Gastroesophageal sphincter (tissue), 4 donors: ENCODE measurements at regions not wholly inside any gene's neighbourhood (a gene's known extent, or its start where the extent isn't known, plus 50 kb on each side); places are given as distances from the start of the nearest gene placed in this dataset.

Experiments
- ATAC-seq: fragments of 150-250 bp; one replicate; pipeline ENCODE4 v1.9.1; 2016; ENCODE audit warnings: mild to moderate bottlenecking, moderate library complexity
- H3K27ac ChIP-seq, 4 donors: fragments of 200-600 bp; sonication (generic) in 3 of 4; 1 replicate in 3 of 4; 2 replicates in 1 of 4; pipeline ENCODE4 v1.5.1; 2016 to 2019
- H3K27me3 ChIP-seq: fragments of 200-600 bp; sonication (generic); one replicate; pipeline ENCODE4 v1.5.1; 2019
- H3K36me3 ChIP-seq, 2 donors: fragments of 200-600 bp; sonication (generic); one replicate each; pipeline ENCODE4 v1.5.1; 2019; ENCODE audit warnings: control low read depth in 1 of 2
- H3K4me1 ChIP-seq, 3 donors: fragments of 200-600 bp; sonication (generic); 1 replicate in 2 of 3; 2 replicates in 1 of 3; pipeline ENCODE4 v1.5.1; 2016 to 2019; ENCODE audit warnings: control low read depth in 2 of 3
- H3K4me3 ChIP-seq, 2 donors: fragments of 200-600 bp; sonication (generic); one replicate each; pipeline ENCODE4 v1.5.1; 2019; ENCODE audit warnings: mild to moderate bottlenecking in 1 of 2, moderate library complexity in 1 of 2
- H3K9me3 ChIP-seq, 3 donors: fragments of 200-600 bp; sonication (generic); one replicate each; pipeline ENCODE4 v1.5.1; 2017 to 2019; ENCODE audit warnings: control low read depth in 2 of 3
- CTCF ChIP-seq, 4 experiments: fragments of 200-600 bp in 2 of 4; fragments of 450-650 bp in 2 of 4; sonication (generic) in 1 of 4; IDR thresholded peaks; one replicate each; pipeline ENCODE4 v1.5.1; 2017 to 2019; ENCODE audit warnings: antibody characterized with exemption in 4 of 4, mild to moderate bottlenecking in 2 of 4, moderate library complexity in 2 of 4
- EP300 ChIP-seq: sonication (generic); formaldehyde crosslinking; IDR thresholded peaks from one replicate; pipeline ENCODE4 v1.6.1; 2017; ENCODE audit warnings: antibody characterized with exemption, mild to moderate bottlenecking
- POLR2A ChIP-seq, 2 donors: fragments of 450-650 bp; IDR thresholded peaks; one replicate each; pipeline ENCODE4 v1.6.1; 2017; ENCODE audit warnings: antibody characterized with exemption in 2 of 2, mild to moderate bottlenecking in 2 of 2, moderate library complexity in 1 of 2
- POLR2AphosphoS5 ChIP-seq: sonication (generic); formaldehyde crosslinking; IDR thresholded peaks from one replicate; pipeline ENCODE4 v1.6.1; 2017; ENCODE audit warnings: antibody characterized with exemption
- WGBS, 2 donors: methylation state at CpG; one replicate each; pipeline ENCODE4 v1.1.5; 2018; ENCODE audit warnings: low coverage in 1 of 2; 5-methylcytosine and 5-hydroxymethylcytosine counted together

GRCh38 chr7:16298221-16298620, 123.1 kb downstream of the CRPPA start:
- H3K27me3 ChIP-seq, result no peaks in the 10 kb centered on the region
- ATAC-seq, result no peak
- H3K36me3 ChIP-seq, result no peaks in the 10 kb centered on the region
- TF ChIP-seq CTCF (IDR thresholded peaks at IDR 0.05) (no peak), EP300 (no peak), POLR2A (IDR thresholded peaks at IDR 0.05) (no peak), POLR2AphosphoS5 (no peak)
- H3K4me1 ChIP-seq, result no peaks in the 10 kb centered on the region
- H3K27ac ChIP-seq, result no peak overlapping the region
- no peak overlapping the region for H3K4me3 ChIP-seq
- H3K9me3 ChIP-seq, result no peaks in the 10 kb centered on the region

GRCh38 chr7:16295558-16295957, 125.8 kb downstream of the CRPPA start:
- Histone ChIP-seq H3K4me3 (no peak overlapping the region), H3K27me3 (no peaks in the 10 kb centered on the region), H3K4me1 (no peaks in the 10 kb centered on the region), H3K36me3 (no peaks in the 10 kb centered on the region), H3K27ac (no peak overlapping the region), H3K9me3 (no peaks in the 10 kb centered on the region)
- ATAC-seq, result no peak
- TF ChIP-seq POLR2AphosphoS5 (no peak), EP300 (no peak), POLR2A (IDR thresholded peaks at IDR 0.05) (no peak), CTCF (IDR thresholded peaks at IDR 0.05) (no peak)
- WGBS, 2 donors, result 24 to 50% methylated on average over 2 of the region's 2 CpGs

DNA sequence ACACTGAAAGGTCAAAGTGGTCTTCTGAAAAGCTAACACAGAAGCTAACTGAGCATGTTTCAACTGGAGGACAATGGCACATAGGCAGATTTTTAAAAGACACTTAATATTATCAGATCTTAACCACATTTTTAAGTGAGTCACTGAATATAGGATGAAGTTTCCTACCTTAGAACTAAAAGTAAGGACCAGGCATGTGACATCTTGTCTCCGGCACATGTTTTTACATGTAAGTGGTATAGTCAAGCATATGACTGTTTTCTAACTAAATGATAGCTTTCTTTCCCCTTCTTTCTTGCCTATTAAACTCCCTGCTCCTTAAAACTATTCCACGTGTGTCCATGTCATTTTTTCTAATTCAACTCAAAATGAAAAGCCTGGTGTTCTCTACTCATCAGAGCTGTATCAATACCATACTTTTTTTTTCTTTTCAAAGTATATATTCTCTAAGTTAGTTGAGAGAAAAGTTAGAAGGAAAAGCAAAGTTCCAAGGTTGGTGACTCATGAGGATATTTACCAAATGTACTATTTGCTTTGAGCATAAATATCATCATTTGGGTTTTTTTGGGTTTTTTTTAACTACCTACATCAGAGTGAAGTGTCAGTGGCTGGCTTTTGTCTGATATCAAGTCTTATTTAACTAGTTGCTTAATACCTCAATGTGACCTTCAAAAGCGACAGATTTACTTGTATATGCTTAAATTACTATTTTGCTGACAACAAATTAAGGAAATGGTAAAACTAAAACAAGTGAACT, 127.5 kb downstream of the CRPPA start:
- Histone ChIP-seq H3K27me3 (no peaks in the 10 kb centered on the region), H3K9me3 (no peaks in the 10 kb centered on the region), H3K36me3 (no peaks in the 10 kb centered on the region), H3K4me3 (no peak overlapping the region), H3K4me1 (no peaks in the 10 kb centered on the region), H3K27ac (no peak overlapping the region)
- 91 to 93% methylated on average over 3 of the region's 3 CpGs for WGBS, 2 donors
- TF ChIP-seq EP300, result no peak
- no peak for TF ChIP-seq CTCF (IDR thresholded peaks at IDR 0.05)
- no peak for TF ChIP-seq POLR2AphosphoS5
- TF ChIP-seq POLR2A (IDR thresholded peaks at IDR 0.05), result no peak
- no peak for ATAC-seq

DNA sequence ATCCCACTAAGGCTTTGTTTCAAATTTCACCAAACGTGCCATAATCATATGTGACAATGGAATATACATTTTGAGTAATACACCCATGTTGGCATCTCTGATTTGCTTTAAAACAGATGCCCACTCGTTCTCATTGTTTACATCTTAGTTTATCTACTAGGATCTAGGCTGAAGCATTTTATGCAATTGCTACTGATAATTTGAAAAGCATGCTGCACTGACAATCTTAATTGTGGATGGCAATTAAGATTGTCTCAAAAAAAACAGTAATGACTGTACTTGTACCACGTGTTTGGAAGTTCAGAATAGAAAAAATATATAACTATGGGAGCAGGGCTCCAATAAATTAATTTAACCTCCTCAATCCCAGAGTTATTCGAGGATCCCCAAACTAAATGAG, 136.8 kb downstream of the CRPPA start:
- H3K4me1 ChIP-seq, result no peaks in the 10 kb centered on the region
- no peaks in the 10 kb centered on the region for H3K27me3 ChIP-seq
- TF ChIP-seq POLR2A (IDR thresholded peaks at IDR 0.05) (no peak), POLR2AphosphoS5 (no peak), CTCF (IDR thresholded peaks at IDR 0.05) (no peak), EP300 (no peak)
- no peak for ATAC-seq
- no peak overlapping the region for H3K4me3 ChIP-seq
- no peak overlapping the region for H3K27ac ChIP-seq
- H3K9me3 ChIP-seq, result no peaks in the 10 kb centered on the region
- H3K36me3 ChIP-seq, result no peaks in the 10 kb centered on the region
- 66 to 72% methylated on average over 4 of the region's 4 CpGs for WGBS, 2 donors

- 88 to 89% methylated on average over 1 of the region's 1 CpG for WGBS, 2 donors
- no peak overlapping the region for H3K4me3 ChIP-seq
- no peaks in the 10 kb centered on the region for H3K27me3 ChIP-seq
- H3K9me3 ChIP-seq, result no peaks in the 10 kb centered on the region
- H3K4me1 ChIP-seq, result no peaks in the 10 kb centered on the region
- H3K36me3 ChIP-seq, result peaks cover 0 to 6% of the 10 kb centered on the region in 2 donors
- no peak overlapping the region for H3K27ac ChIP-seq
- TF ChIP-seq EP300 (no peak), POLR2A (IDR thresholded peaks at IDR 0.05) (no peak), POLR2AphosphoS5 (no peak)
- ATAC-seq, result no peak
These were observed 143.1 kb downstream of the CRPPA start for GRCh38 chr7:16278167-16278787.
